Midbrain (tissue), 1 donor: ENCODE measurements at regions not wholly inside any gene's neighbourhood (a gene's known extent, or its start where the extent isn't known, plus 50 kb on each side); places are given as distances from the start of the nearest gene placed in this dataset.
"Not testable (repeated sequence)": the region's sequence is repeated elsewhere in the genome, so short reads cannot be mapped to it uniquely, and the experiment has no call there.

Source experiments
- DNase-seq: peaks from one replicate; lab custom pipeline; 2025; lab: John Stamatoyannopoulos, UW

DNA sequence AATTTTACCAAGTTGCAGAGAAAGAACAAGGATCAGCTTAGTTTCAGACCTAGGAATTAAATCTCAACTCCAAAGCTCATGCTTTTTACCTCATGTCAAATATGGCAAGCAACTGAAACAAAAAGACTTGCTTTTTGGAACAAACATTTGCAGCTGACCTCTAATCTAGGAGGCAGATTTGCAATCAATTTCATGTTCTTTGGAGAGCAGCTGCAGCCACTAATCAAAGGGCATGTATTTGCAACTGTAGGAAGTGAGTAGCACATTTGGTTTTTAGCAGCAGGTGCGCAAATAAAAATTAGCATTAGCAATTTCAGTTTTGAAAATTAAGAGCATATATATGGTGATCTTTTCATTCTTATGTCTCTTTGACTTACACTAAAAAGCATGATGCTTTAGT is 459.3 kb upstream of the SLC10A2 start:
- DNase-seq = no peak

DNA sequence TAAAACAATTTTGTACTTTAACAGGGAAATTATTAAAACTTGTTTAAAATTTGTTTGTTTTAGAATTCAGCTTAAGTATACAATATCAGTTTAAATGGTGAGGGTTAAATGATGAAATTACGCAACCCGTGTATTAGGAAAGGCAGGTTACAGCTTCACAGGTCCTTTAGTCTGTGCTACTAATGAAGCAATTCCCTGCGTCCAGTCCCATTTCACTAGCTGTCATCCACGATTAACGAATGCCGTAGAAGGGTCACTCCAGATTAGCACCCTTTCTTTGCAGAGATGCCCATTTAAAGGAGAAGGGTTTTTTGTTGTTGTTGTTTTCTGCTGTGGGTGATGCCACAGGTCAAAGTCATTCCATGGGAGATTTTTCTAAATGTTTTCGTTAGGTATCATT is 457.6 kb upstream of the SLC10A2 start:
- no peak for DNase-seq

DNA sequence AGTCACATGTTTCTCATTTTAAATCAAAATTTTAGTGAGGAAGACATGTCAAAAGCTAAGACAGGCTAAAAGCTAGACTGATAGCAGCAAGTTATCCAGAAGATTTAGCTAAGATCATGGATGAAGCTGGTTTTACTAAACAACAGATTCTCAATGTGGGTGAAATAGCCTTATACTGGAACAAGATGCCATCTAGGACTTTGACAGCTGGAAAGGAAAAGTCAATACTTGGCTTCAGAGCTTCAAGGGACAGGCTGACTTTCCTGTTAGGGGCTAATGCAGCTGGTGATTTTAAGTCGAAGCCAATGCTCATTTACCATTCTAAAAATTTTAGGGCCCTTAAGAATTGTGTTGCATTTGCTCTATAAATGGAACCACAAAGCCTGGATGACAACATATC is 455.3 kb upstream of the SLC10A2 start:
- DNase-seq = no peak

DNA sequence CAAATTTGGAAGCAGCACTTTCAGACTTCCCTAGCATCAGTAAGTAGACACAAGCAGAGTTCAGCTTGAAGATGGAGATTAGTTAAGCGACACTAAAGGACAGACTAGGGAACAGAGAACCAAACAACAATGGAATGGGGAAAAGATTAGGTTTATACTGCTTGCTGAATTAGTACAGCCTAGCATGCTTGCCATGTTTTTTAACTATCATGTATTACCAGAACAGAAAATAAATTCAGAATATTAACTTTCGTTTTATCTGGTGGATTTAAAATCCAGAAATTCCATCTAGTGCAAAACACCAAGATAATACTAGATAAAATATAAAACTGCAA is 451.5 kb upstream of the SLC10A2 start:
- DNase-seq = no peak

DNA sequence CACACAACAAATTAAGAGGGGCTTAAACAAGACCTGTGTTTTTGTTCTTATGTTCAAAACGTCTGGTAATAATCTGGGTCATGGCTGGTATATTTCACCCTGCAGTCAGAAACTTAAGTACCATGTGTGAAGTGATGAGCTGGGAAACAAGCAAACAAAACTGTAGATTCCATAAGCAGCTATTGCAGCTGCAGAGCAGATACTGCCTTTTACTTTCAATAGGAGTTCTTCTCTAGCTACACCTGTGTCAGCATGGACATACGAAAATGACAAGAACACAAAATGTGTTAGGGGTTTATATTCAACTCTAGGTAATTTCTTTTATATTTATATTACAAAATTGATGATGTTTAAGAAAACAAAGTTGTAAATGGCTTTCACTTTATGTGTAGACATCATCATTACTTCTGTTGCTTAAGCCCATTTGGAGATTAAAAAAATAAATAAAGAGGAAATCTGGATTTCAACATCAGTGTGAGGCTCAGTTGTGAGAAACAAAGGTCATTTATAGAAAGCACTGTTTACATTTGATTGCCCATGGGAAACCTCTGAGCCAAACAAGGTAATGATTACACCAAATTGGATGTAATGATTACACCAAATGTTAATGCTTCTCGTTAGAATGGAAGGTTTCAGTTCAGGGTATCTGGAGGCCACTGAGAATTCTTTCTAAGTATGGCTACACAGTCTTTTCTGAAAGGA is 451.0 kb upstream of the SLC10A2 start:
- no peak for DNase-seq

DNA sequence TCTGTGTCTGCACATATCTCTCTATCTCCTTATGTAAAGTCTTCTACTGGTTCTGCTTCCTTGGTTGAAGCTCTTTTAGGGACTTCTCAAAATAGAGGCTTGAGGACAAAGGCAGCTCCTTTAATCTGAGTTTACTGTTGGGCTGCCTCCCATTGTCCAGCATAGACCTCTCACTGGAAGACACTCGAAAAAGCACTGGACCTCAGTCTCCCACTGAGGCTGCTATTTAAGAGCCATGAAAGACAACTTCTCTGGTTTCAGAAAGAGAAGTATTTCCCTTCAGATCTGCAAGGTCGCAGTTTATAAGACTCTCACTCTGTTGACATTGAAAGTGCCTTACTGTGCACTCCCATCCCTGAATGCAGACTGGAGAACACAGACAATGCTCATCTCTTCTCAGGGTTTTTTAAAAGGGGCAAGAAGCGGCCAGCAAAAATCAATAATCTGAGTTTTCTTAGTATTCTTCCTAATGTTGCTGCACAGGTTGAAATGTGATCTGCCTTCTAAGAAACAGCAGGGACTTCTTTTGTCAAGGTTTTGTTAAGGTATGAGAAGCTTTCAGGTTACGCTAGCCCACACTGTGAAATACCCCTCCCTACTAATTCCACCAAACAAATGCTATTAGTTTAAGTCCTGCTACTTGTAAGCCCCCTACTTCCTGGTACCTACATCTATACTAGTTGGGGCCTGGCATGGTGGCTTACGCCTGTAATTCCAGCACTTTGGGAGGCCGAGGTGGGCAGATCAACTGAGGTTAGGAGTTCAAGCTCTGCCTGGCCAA is 450.0 kb upstream of the SLC10A2 start:
- no peak for DNase-seq

DNA sequence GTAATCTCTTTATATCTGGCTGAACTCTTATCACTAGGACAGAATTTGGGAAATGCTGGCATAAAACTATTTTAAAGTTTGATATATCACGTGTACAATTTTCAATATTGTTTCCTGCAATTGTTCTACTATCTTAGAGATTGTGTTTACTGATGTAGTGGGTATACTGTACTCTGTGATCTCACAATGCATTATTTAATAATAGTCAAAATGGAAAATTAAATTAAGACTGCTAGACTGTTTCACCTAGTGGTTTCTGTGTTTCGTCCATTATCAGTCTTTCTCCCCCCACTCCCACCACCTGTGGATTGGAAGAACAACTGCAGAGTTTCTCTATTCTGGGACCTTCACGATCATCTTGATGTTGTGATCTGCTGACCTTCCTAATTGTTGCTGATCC is 449.2 kb upstream of the SLC10A2 start:
- no peak for DNase-seq

DNA sequence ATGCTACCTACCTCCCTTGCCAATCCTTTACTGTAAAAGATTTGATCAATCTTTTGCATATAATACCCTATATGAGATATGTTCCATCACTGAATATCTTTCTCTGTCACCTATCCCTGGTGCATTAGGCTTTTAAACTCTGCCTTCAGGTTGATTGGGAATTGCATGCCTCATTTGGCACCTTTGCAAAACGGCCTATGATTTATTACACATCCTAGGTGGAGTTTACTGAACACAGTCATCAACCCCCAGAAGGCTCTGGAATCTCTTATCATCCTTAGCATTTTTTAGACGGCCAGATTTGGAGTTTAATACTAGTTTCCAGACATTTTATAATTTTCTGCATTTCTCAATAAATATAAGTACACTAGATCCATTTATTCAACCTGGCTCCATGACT is 448.4 kb upstream of the SLC10A2 start:
- no peak for DNase-seq

DNA sequence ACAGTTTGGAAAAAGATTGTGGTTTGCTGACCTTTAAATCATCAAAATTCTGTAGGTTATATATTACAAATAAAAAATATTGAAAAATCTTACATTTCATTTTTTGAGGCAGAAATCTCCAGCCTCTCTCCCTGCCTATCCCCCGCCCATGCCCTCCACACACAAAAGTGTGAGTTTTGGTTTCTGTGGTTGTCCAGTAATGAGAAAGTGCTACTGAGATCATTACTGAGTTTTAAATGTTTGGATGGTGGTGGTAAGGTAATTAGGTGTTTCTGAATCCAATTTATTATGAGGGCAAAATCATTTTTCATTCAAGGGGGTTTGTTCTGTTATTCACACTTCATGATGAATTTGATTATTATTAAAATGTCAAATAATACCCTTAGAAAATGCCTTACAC is 448.0 kb upstream of the SLC10A2 start:
- DNase-seq = no peak

DNA sequence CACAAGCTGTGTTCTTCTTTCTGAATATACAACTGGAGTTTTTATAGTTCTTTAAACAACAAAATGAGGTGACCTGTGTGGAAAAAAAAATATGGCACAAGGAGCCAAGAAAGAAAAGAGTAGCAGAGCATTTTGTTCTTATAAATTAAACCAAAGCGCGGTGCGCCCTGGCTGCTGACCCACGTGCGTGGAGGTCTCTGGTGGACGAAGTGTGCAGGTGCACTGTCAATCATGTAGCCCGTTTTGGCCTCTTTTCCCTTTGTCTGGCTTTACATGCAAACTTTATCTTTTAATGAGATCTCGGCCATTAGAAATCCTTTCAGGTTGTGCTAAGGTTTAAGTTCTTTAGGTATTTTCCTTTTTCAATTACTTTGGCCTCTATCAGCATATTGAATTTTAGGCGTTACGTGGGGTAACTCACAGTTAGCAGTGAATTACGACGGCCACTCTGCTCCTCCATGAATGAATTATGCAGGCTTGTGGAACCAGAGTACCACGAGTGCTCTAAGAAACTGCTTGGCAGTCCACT is 443.9 kb upstream of the SLC10A2 start:
- DNase-seq = peak; percentile 19

DNA sequence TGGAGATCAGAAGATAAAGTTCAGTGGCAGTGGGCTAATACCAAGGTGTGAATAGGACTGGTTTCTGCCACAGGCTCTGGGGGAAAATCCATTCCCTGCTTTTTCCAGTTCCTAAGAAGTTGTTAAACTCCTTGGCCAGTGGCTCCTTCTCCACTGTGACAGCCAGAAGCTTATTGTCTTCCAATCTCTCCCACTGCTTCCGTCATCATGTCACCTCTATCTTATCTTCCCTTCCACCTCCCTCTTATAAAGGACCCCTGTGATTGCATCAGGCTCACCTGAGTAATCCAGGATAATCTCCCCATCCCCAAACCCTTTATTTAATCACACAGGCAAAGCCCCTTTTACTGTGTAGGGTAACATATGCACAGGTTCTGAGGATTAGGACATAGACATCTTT is 431.2 kb upstream of the SLC10A2 start:
- no peak for DNase-seq

DNA sequence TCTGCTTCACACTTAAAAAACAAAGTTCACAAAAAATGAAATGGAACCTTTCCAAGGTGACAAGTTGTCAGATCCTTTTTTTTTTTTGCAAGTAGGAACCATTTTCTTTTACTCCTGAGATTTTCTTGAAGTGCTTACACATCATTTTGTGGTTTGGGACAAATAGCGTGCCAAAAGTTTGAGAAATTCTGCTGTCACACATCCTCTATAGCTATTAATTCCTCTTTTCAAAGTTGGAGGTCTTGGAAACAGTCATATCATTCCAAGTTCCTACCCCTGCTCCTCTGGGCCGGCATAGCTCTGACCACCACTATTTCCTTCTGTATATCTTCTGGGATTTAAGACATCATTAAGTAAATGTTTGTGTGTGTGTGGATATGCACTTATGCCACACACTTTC is 421.6 kb upstream of the SLC10A2 start:
- no peak for DNase-seq

DNA sequence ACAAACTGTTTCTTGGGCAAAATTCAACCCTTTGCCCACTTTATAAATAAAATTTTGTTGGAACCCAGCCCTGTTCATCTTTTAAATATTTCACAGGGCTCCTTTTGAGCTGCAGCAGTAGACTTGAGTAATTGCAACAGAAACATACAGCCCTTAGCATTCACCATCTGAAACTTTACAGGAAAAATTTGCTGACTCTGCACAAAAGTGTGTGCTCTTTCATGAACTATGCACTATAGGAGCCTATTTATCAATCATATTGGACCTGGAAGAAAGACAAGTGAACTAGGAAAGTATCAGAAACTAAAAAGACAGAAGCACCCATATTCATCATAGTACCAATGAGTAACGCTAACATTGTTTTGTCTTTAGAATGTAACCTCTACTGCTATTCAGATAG is 406.9 kb upstream of the SLC10A2 start:
- DNase-seq = no peak

DNA sequence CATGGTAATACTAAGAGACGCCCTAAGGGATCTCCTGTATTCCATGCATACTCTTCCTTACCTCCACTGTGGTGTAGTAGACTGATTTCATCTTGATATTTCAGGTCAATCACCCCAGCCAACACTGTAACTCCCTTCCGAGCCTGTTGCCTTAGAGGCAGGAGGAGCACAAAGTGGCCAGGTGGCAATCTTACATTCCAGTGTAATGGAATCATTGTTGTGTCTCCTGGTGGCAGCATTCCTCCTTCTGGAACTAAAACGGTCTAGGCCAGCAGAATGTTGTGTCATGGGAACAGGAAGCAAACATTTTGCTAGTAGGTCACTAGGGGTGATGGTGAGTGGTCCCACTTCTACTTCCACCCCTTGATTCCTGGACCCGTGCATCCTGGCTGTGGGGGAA is 405.7 kb upstream of the SLC10A2 start:
- DNase-seq = no peak

DNA sequence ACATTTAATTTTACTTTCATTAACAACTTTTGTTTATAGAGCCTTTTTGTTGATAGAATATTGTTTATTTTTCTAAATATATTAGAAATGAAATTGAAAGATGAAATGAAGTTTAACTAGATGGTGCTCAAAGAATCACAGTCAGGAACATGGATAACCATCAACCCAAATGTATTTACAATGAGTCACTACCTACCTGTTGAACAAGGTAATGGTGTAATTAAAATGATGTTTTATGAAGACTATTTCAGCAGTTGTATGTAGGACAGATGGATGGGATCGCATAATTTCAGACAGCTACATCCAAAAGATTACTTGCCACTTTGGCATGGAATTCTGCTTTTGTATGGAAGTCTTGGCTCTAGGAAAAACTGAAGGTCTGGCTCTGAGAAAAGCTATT is 403.6 kb upstream of the SLC10A2 start:
- DNase-seq = no peak

DNA sequence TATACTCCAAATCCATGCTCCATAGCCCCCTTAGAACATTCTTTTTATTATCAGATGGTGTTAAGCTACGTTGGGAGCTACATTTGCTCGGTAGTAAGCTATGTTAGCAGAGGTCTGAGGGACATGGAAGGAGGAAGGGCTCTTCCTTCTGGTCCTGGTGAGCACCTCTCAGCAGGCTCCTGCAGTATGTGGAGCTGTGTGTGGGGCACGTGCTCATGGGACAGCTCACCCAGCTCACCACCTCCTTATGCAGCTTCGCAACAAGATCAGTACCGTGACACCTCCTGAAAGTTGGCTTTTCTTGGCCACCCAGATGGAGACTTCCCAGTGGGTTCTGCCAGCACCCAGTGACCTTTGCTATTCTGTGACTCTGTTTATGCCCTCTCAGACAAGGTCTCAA is 400.5 kb upstream of the SLC10A2 start:
- DNase-seq = no peak

DNA sequence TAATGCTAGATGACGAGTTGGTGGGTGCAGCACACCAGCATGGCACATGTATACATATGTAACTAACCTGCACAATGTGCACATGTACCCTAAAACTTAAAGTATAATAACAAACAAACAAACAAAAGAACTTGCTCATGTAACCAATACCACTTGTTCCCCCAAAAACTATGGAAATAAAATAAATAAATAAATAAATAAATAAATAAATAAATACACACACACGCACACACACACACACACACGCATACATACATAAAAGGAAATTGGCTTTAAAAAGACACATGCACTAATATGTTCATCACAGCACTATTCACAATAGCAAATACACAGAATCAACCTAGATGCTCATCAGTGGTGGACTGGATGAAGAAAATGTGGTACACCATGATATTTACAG is 394.0 kb upstream of the SLC10A2 start:
- not testable (repeated sequence) for DNase-seq

DNA sequence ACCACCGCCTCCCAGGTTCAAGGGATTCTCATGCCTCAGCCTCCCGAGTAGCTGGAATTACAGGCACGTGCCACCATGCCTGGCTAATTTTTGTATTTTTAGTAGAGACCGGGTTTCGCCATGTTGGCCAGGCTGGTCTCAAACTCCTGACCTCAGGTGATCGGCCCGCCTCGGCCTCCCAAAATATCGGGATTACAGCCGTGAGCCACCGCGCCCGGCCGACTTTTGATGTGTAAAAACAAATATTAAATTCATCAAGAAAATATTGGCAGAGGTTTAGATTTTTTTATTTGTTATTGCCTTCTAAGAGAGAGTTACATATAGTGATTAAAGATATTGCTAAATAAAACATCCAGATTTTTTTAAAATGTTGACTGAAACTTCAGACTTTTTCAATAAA is 390.8 kb upstream of the SLC10A2 start:
- DNase-seq = not testable (repeated sequence)

DNA sequence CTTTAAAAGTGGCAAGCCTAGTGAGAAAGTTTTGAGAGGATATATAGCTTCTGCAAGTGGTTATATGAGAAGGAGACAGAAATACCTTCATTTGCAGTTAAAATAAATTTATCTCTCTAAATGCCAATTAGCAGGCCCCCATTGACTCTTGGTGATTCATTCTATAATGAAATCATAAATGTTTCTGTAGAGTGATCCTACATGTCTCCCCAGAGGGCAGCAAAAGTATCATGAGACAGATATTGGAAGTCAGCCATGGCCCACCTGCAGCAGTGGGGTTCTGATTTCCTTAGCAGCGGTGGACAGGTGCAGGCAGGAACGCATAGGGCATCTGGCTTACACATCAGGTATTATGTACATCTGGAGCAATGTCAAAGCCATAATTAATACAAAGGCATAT is 385.4 kb upstream of the SLC10A2 start:
- DNase-seq = no peak

DNA sequence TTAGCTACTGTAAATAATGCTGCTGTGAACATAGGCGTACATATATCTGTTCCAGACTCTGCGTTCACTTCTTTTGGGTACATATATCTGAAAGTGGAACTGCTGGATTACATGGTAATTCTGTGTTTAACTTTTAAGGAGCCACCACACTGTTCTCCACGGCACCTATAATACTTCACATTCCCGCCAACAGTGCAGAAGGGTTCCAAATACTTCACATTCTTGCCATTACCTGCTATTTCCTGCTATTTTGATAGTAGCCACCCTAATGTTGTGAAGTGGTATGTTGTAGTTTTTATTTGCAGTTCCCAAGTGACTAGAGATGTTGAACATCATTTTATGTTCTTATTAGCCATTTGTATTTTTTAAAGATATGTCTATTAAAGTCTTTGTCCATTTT is 377.4 kb upstream of the SLC10A2 start:
- no peak for DNase-seq

DNA sequence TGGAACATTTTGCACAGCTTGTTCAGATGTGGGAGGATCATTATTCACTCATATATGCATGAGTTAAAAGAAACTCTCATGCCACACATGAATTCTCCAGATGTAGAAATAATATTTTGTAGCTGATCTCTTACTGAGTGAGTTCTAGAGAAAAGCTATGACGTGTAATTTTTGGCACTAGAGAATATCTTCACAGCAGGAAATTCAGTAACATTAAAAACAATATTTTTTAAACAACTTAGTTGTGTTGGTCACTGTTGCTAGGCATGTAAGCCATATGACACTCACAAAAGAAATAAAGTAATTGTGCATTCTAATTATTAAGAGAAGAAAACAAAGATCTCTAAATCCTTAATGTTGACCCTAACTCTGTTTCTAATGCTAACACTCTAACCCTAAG is 371.4 kb upstream of the SLC10A2 start:
- no peak for DNase-seq

DNA sequence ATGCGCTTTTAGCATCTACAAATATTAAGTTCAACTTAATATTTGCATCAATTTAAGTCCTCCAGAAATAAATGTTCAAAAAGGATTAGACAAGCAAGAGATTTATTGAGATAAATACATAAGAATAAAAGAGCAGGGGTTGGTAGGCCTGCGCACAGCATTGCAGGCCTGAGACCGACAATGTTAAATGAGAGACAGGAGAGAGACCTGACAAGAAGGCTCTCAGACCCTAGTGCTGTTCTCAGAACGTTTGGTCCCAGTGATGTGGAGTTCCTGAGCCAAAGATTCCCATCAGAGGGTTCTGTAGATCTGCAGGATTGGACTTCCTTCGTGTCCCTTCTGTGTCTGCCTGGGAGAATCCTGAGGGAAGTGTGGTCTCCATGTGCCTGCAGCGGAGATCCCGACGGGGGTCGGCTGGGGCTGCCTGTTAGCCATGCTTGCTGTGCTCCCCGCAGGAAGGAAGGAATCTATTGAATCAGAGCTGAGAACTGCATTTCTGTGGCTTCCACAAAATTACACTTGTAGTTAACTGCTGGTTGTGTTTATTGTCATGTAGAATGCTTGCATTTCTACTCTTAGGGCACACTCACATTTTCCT is 369.9 kb upstream of the SLC10A2 start:
- DNase-seq = no peak

DNA sequence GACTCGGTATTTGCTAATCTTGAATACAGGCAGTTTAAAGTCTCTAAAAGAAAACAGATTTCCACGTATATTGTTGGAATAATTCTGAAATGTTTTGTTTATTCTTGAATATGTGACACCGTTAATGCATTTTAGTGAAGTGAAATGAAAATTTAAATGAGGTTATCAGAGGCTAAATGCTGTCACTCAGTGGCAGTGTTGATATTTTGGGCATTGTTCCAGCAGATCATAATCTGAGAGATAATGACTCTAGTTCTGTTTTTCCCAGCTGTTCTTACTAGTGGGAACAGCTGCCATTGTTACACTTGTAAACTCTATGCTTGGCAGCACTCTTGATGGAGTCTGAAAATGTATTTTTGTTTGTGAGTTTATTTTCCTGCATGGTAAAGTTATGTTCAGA is 365.6 kb upstream of the SLC10A2 start:
- DNase-seq = no peak
